AG04449 (cell line): ENCODE measurements at regions not wholly inside any gene's neighbourhood (a gene's known extent, or its start where the extent isn't known, plus 50 kb on each side); places are given as distances from the start of the nearest gene placed in this dataset.

ENCODE experiments used
- CTCF ChIA-PET: fragments of 350-600 bp; formaldehyde crosslinking; extraction: SDS; loops from one replicate; lab custom pipeline; 2021; ENCODE audit warnings: antibody characterized with exemption; lab: Yijun Ruan, JAX
- POLR2A ChIA-PET: fragments of 400-600, 350-600 bp; formaldehyde crosslinking; extraction: SDS; loops from one replicate; lab custom pipeline; 2020; ENCODE audit warnings: antibody characterized with exemption, inconsistent platforms; lab: Yijun Ruan, JAX
- DNase-seq: peaks from one replicate; pipeline ENCODE4 v3.0.0-alpha.2; 2010; ENCODE audit warnings: low read depth, low spot score
- H3K4me3 ChIP-seq: 2 replicates; pipeline ENCODE4 v1.5.1; 2011; ENCODE audit warnings: low read depth, mild to moderate bottlenecking, control low read depth, low read length
- TF ChIP-seq, protein P1 (sequence below): IDR thresholded peaks from one replicate; pipeline ENCODE4 v1.5.1; 2011; ENCODE audit warnings: mild to moderate bottlenecking, moderate library complexity, low read length, control low read depth, inconsistent platforms; ENCODE audit not compliant: insufficient read depth; ENCODE audit errors: missing control alignments

DNA sequence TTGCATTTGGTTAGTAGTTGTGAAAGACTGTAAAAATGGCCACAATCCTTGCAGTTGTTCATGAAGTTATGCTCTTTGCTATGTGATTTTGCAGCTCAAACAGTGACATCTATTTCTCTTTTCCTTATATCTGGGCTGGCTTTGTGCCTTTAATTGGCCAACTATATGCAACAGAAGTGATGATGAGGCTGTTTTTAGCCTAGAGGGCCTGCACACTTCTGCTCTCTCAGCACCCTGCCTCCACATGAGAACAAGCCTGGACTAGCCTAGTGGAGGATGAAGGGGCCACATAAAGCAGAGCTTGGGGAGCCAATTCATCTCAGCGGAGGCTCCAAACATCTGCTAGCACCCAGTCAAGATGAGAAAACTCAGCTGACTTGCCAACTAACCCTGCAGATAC lies 339.8 kb downstream of the OMA1 start:
- ChIA-PET POLR2A (no interaction called here), CTCF (no interaction called here)
- H3K4me3 ChIP-seq = no peak overlapping the region
- TF ChIP-seq, protein P1, sequence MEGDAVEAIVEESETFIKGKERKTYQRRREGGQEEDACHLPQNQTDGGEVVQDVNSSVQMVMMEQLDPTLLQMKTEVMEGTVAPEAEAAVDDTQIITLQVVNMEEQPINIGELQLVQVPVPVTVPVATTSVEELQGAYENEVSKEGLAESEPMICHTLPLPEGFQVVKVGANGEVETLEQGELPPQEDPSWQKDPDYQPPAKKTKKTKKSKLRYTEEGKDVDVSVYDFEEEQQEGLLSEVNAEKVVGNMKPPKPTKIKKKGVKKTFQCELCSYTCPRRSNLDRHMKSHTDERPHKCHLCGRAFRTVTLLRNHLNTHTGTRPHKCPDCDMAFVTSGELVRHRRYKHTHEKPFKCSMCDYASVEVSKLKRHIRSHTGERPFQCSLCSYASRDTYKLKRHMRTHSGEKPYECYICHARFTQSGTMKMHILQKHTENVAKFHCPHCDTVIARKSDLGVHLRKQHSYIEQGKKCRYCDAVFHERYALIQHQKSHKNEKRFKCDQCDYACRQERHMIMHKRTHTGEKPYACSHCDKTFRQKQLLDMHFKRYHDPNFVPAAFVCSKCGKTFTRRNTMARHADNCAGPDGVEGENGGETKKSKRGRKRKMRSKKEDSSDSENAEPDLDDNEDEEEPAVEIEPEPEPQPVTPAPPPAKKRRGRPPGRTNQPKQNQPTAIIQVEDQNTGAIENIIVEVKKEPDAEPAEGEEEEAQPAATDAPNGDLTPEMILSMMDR = no peak
- no peak for DNase-seq

DNA sequence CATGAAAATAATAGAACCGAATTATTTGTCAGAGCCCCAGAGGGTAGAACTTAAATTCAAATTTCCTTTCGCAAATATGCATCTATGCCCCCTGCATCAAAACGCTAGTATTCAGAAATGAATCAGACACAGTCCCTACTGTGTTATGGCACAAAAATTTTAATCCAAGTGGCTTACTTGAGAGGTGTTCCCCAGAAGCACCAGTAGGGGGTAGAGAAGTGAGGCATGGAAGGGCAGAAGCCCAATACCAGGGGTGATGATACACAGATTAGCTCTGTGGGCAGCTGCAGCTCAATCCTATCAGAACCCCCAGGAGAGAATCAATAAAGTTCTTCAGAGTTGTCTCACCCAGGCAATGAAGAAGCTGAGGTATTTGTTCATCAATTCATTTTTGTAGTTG lies 342.2 kb downstream of the OMA1 start:
- TF ChIP-seq, protein P1 = no peak
- no peak overlapping the region for H3K4me3 ChIP-seq
- CTCF ChIA-PET = interaction anchor here (1.8 kb wide), 1 partner anchor 343 kb away, joined by 4 read pairs; no protein-coding TSS in a partner anchor
- no peak for DNase-seq
- POLR2A ChIA-PET = no interaction called here

DNA sequence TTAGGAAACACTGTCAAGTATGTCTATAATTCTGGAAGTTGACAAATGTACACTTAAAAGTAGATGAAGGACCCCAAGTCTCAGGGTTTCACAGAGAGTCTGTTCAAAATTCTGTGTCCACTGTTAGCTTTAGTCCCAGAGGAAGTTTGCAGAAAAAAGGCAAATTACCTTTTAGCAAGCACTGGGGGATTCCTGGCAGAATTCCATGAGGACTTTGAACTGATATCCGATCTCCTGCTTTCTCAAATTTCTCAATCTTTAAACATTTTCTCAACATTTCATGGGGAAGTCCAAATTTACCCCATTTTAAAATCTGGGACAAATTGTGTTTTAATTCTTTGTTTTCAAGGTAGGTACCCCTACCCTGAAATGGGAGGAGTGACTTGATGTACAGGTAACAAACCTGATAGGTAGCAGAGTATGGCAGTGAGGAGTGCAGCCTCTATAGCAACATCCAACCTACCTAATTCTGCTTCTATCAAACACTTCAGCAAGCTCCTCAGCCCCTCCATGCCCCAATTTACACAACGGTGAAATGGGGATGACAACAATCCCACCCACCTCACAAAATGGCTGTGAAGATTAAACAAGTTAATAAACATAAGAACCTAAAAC lies 344.9 kb downstream of the OMA1 start:
- ChIA-PET POLR2A (no interaction called here), CTCF (no interaction called here)
- TF ChIP-seq, protein P1 = no peak
- no peak overlapping the region for H3K4me3 ChIP-seq
- no peak for DNase-seq

DNA sequence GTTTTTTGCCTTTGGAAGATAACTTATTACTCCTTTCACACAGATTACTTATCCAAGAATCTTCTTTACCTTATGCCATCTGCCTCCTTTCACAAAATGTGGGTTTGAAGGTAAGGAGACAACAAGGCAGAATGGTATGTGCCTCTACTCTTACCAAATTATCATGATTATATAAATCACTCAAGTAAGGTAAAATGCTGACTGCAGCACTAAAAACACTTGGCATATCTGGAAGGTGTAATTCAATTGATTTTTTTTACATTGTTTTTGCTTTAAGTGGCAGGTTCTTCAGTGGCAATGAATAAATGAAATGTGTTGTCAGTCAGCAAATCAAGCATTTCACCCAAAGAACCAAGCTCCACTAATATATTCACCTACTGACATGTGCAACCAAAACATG lies 346.1 kb downstream of the OMA1 start:
- DNase-seq = no peak
- ChIA-PET CTCF (no interaction called here), POLR2A (no interaction called here)
- H3K4me3 ChIP-seq = no peak overlapping the region
- TF ChIP-seq, protein P1 = no peak

DNA sequence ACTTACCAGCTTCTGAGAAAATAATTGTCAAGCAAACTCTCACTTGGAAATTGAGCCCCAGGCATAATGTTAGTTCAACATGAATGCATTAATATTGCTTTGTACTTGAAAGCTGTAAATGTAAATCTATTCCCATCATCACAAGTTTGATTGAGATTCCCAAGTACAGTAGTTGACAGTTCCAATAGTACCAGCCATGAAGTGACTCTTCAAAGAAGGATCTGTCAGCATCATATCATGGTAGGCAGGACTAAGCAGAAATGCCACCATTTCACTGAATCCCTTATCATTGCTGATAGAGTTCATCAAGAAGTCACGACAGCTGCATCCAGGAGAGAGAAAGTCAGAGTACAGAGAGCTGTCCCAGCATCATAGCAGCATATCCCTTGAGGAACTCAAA lies 348.7 kb downstream of the OMA1 start:
- CTCF ChIA-PET = no interaction called here
- no peak for DNase-seq
- POLR2A ChIA-PET = no interaction called here
- H3K4me3 ChIP-seq = no peak overlapping the region
- TF ChIP-seq, protein P1 = no peak

DNA sequence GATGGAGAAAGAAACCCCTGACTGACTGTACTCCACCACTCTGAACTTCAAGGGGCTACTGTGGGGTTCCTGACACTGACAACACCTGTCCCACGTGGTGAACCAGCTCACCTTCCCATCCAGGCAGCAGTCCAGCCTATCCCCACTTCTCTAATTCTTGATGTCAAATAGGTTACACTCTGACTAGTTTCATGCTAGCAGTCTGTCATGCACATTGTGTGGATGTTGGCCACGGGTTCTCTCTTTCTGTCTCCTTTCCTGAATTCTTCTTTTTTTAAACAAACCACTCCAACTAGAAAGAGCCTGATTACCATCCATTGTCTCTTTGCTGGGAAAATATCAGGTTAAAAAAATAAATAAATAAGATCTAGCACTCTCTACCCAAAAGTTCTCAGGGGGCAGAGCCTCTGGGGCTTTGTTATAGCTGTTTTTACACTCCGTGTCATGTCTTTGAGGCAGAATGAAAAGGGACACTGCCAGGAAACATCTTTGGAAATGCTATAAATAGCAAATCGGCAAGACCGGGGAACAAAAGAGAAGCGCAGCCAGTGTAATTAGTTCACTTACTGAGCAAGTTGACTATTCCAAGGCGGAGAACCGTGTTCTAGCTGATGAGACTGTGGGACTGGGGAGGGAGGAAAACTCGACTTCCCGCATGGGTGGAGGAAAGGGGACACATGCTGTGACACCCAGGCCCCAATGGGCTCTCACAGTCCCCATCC lies 356.1 kb downstream of the OMA1 start:
- TF ChIP-seq, protein P1 = no peak
- CTCF ChIA-PET = no interaction called here

More for the DNA sequence above, 356.1 kb downstream of the OMA1 start:
- no peak for DNase-seq
- H3K4me3 ChIP-seq = no peak overlapping the region
- POLR2A ChIA-PET = no interaction called here
